GM23338 (cell line): ENCODE measurements at regions not wholly inside any gene's neighbourhood (a gene's known extent, or its start where the extent isn't known, plus 50 kb on each side); places are given as distances from the start of the nearest gene placed in this dataset.

Source experiments
- ATAC-seq: fragments of 200-7000 bp; cut with Tn5 transposase; 3 replicates; pipeline ENCODE4 v1.9.1; 2020
- DNase-seq: peaks from one replicate; pipeline ENCODE4 v3.0.0-alpha.2; 2015; ENCODE audit warnings: low spot score
- H2AFZ ChIP-seq: fragments of 200-600 bp; sonication (generic); 2 replicates; pipeline ENCODE4 v1.8.0; 2016; ENCODE audit warnings: antibody characterized with exemption, mild to moderate bottlenecking, moderate library complexity
- H3F3A ChIP-seq: fragments of 200-600 bp; sonication (generic); replicated peaks from 2 replicates; pipeline ENCODE4 v1.8.0; 2017; ENCODE audit warnings: antibody characterized with exemption, mixed run types, low read depth
- H3K27ac ChIP-seq: fragments of 200-600 bp; sonication (generic); 2 replicates; pipeline ENCODE4 v1.6.1; 2016; ENCODE audit warnings: low read depth
- H3K27me3 ChIP-seq: fragments of 200-600 bp; sonication (generic); 2 replicates; pipeline ENCODE4 v1.8.0; 2016; ENCODE audit warnings: mild to moderate bottlenecking, mixed run types, moderate library complexity; ENCODE audit not compliant: insufficient read depth
- H3K36me3 ChIP-seq: fragments of 200-600 bp; sonication (generic); 2 replicates; pipeline ENCODE4 v1.8.0; 2016; ENCODE audit warnings: mild to moderate bottlenecking; ENCODE audit not compliant: insufficient read depth
- H3K4me1 ChIP-seq: fragments of 200-600 bp; sonication (generic); 2 replicates; pipeline ENCODE4 v1.8.0; 2016; ENCODE audit warnings: mild to moderate bottlenecking, moderate library complexity; ENCODE audit not compliant: insufficient read depth
- H3K4me2 ChIP-seq: fragments of 200-600 bp; sonication (generic); 2 replicates; pipeline ENCODE4 v1.7.1; 2017; ENCODE audit warnings: mixed run types
- H3K4me3 ChIP-seq: fragments of 200-600 bp; sonication (generic); 2 replicates; pipeline ENCODE4 v1.6.1; 2016; ENCODE audit warnings: mixed run types
- H3K79me2 ChIP-seq: fragments of 200-600 bp; sonication (generic); replicated peaks from 2 replicates; pipeline ENCODE4 v1.8.0; 2017; ENCODE audit warnings: mild to moderate bottlenecking; ENCODE audit not compliant: insufficient read depth
- H3K9me2 ChIP-seq: fragments of 200-600 bp; sonication (generic); 2 replicates; pipeline ENCODE4 v1.8.0; 2017; ENCODE audit not compliant: insufficient read depth
- H4K20me1 ChIP-seq: fragments of 200-600 bp; sonication (generic); replicated peaks from 2 replicates; pipeline ENCODE4 v1.8.0; 2017; ENCODE audit warnings: mild to moderate bottlenecking; ENCODE audit not compliant: insufficient read depth
- H3K27ac Mint-ChIP-seq: 2 replicates; pipeline ENCODE4 v1.8.0; 2020; ENCODE audit warnings: inconsistent platforms, mild to moderate bottlenecking, moderate library complexity, mixed read lengths
- H3K27me3 Mint-ChIP-seq: 3 replicates; pipeline ENCODE4 v1.8.0; 2022; ENCODE audit warnings: low read depth, mild to moderate bottlenecking, moderate library complexity, mixed read lengths, inconsistent platforms; ENCODE audit not compliant: insufficient read depth, poor library complexity
- H3K36me3 Mint-ChIP-seq: 3 replicates; pipeline ENCODE4 v1.8.0; 2021; ENCODE audit warnings: low read depth, mild to moderate bottlenecking, inconsistent platforms, moderate library complexity, mixed read lengths
- H3K4me1 Mint-ChIP-seq: 3 replicates; pipeline ENCODE4 v1.8.0; 2020; ENCODE audit warnings: mild to moderate bottlenecking, inconsistent platforms, mixed read lengths
- H3K4me3 Mint-ChIP-seq: 3 replicates; pipeline ENCODE4 v1.8.0; 2021; ENCODE audit warnings: moderate library complexity, mild to moderate bottlenecking, inconsistent platforms, mixed read lengths
- H3K9me3 Mint-ChIP-seq: 3 replicates; pipeline ENCODE4 v1.8.0; 2020; ENCODE audit warnings: moderate library complexity, mild to moderate bottlenecking, inconsistent platforms, mixed read lengths
- CREB1 ChIP-seq: fragments of 250-450 bp; sonication (Bioruptor Pico); IDR thresholded peaks from 2 replicates; pipeline ENCODE4 v1.5.0; 2020; ENCODE audit warnings: low read depth, mild to moderate bottlenecking, moderate library complexity
- CTCF ChIP-seq, 2 experiments: fragments of 200-600 bp in 1 of 2; sonication (generic) in 1 of 2; conservative IDR thresholded peaks; 2 replicates each; pipeline versions ENCODE4 v1.5.1 to v1.6.1; 2016 to 2017; ENCODE audit warnings: antibody characterized with exemption in 2 of 2, low read depth in 2 of 2, mild to moderate bottlenecking in 2 of 2, moderate library complexity in 1 of 2
- EZH2 ChIP-seq: fragments of 200-600 bp; sonication (generic); IDR thresholded peaks from one replicate; pipeline ENCODE4 v1.8.0; 2017; ENCODE audit warnings: antibody characterized with exemption, mild to moderate bottlenecking, low read depth; ENCODE audit not compliant: unreplicated experiment
- EZH2phosphoT487 ChIP-seq: fragments of 200-600 bp; sonication (generic); IDR thresholded peaks from one replicate; pipeline ENCODE4 v1.8.1; 2018; ENCODE audit warnings: antibody characterized with exemption; ENCODE audit not compliant: unreplicated experiment
- JUNB ChIP-seq: IDR thresholded peaks from one replicate; pipeline ENCODE4 v1.6.1; 2016; ENCODE audit warnings: antibody characterized with exemption; ENCODE audit not compliant: unreplicated experiment
- NANOG ChIP-seq: IDR thresholded peaks from 2 replicates; pipeline ENCODE4 v1.6.1; 2016; ENCODE audit warnings: antibody characterized with exemption, borderline replicate concordance
- POLR2AphosphoS5 ChIP-seq: IDR thresholded peaks from 2 replicates; pipeline ENCODE4 v1.6.1; 2016; ENCODE audit warnings: antibody characterized with exemption, low read depth
- STAT1 ChIP-seq: IDR thresholded peaks from one replicate; pipeline ENCODE4 v1.6.1; 2016; ENCODE audit warnings: antibody characterized with exemption; ENCODE audit not compliant: unreplicated experiment
- ZNF114 ChIP-seq: fragments of 250-450 bp; sonication (Bioruptor Pico); IDR thresholded peaks from 2 replicates; pipeline ENCODE4 v1.5.0; 2020; ENCODE audit warnings: mild to moderate bottlenecking, moderate library complexity
- ZNF331 ChIP-seq: fragments of 250-450 bp; sonication (Bioruptor Pico); IDR thresholded peaks from 2 replicates; pipeline ENCODE4 v1.5.0; 2020; ENCODE audit warnings: low read depth, mild to moderate bottlenecking, moderate library complexity
- TF ChIP-seq, protein P1 (sequence below): fragments of 250-450 bp; sonication (Bioruptor Pico); IDR thresholded peaks from 2 replicates; pipeline ENCODE4 v1.5.0; 2020; ENCODE audit warnings: mild to moderate bottlenecking, moderate library complexity
- TF ChIP-seq, protein P2 (sequence below): IDR thresholded peaks from one replicate; pipeline ENCODE4 v1.6.1; 2018; ENCODE audit warnings: antibody characterized with exemption; ENCODE audit not compliant: unreplicated experiment
- TF ChIP-seq, protein P3 (sequence below): IDR thresholded peaks from 2 replicates; pipeline ENCODE4 v1.6.1; 2016; ENCODE audit warnings: antibody characterized with exemption

DNA sequence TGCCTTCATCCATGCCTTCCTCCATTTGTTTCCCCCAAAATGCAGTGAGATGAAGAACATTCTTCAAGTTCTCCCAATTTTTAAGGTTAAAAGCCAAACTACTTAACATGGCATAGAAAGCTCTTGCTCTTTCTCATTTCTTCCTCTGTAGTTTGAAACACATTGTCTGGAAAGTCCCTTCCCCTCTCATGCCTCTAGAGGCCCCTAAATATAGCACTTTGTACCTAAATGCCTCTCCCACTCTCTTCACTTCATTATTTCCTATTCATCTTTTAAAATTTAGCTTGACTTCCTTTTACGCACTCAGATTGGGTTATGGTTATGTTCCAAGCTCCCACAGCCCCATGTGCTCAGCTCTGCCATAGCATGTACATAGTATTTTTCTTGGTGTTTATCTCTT lies 389.3 kb downstream of the HDGFL1 start:
- ATAC-seq (no peak), DNase-seq (peak; percentile 3)
- H3K27ac Mint-ChIP-seq, result peak overlapping the region; percentile 37

More for the DNA sequence above, 389.3 kb downstream of the HDGFL1 start:
- Histone ChIP-seq H2AFZ (no peak overlapping the region), H3K79me2 (no peaks in the 10 kb centered on the region), H3K27ac (no peak overlapping the region), H3K9me2 (0 out of 2 replicates have a peak, but pooled peaks cover 11% of the 10 kb centered on the region), H3K27me3 (no peaks in the 10 kb centered on the region), H3K36me3 (no peaks in the 10 kb centered on the region), H4K20me1 (no peaks in the 10 kb centered on the region), H3K4me1 (no peaks in the 10 kb centered on the region), H3F3A (no peaks in the 10 kb centered on the region), H3K4me2 (no peak overlapping the region), H3K4me3 (no peak overlapping the region)
- Mint-ChIP-seq H3K36me3 (no peaks in the 10 kb centered on the region), H3K27me3 (no peaks in the 10 kb centered on the region), H3K4me3 (no peak overlapping the region), H3K9me3 (no peaks in the 10 kb centered on the region), H3K4me1 (peaks cover 13% of the 10 kb centered on the region)
- TF ChIP-seq CTCF (conservative IDR thresholded peaks at IDR 0.05; ENCODE audit: low read depth in 2 of 2) (no peak), ZNF114 (no peak), JUNB (no peak), CREB1 (CRISPR knock-in tag) (no peak), EZH2 (no peak), EZH2phosphoT487 (no peak), ZNF331 (no peak), NANOG (no peak), POLR2AphosphoS5 (no peak), STAT1 (no peak)
- TF ChIP-seq, protein P1, sequence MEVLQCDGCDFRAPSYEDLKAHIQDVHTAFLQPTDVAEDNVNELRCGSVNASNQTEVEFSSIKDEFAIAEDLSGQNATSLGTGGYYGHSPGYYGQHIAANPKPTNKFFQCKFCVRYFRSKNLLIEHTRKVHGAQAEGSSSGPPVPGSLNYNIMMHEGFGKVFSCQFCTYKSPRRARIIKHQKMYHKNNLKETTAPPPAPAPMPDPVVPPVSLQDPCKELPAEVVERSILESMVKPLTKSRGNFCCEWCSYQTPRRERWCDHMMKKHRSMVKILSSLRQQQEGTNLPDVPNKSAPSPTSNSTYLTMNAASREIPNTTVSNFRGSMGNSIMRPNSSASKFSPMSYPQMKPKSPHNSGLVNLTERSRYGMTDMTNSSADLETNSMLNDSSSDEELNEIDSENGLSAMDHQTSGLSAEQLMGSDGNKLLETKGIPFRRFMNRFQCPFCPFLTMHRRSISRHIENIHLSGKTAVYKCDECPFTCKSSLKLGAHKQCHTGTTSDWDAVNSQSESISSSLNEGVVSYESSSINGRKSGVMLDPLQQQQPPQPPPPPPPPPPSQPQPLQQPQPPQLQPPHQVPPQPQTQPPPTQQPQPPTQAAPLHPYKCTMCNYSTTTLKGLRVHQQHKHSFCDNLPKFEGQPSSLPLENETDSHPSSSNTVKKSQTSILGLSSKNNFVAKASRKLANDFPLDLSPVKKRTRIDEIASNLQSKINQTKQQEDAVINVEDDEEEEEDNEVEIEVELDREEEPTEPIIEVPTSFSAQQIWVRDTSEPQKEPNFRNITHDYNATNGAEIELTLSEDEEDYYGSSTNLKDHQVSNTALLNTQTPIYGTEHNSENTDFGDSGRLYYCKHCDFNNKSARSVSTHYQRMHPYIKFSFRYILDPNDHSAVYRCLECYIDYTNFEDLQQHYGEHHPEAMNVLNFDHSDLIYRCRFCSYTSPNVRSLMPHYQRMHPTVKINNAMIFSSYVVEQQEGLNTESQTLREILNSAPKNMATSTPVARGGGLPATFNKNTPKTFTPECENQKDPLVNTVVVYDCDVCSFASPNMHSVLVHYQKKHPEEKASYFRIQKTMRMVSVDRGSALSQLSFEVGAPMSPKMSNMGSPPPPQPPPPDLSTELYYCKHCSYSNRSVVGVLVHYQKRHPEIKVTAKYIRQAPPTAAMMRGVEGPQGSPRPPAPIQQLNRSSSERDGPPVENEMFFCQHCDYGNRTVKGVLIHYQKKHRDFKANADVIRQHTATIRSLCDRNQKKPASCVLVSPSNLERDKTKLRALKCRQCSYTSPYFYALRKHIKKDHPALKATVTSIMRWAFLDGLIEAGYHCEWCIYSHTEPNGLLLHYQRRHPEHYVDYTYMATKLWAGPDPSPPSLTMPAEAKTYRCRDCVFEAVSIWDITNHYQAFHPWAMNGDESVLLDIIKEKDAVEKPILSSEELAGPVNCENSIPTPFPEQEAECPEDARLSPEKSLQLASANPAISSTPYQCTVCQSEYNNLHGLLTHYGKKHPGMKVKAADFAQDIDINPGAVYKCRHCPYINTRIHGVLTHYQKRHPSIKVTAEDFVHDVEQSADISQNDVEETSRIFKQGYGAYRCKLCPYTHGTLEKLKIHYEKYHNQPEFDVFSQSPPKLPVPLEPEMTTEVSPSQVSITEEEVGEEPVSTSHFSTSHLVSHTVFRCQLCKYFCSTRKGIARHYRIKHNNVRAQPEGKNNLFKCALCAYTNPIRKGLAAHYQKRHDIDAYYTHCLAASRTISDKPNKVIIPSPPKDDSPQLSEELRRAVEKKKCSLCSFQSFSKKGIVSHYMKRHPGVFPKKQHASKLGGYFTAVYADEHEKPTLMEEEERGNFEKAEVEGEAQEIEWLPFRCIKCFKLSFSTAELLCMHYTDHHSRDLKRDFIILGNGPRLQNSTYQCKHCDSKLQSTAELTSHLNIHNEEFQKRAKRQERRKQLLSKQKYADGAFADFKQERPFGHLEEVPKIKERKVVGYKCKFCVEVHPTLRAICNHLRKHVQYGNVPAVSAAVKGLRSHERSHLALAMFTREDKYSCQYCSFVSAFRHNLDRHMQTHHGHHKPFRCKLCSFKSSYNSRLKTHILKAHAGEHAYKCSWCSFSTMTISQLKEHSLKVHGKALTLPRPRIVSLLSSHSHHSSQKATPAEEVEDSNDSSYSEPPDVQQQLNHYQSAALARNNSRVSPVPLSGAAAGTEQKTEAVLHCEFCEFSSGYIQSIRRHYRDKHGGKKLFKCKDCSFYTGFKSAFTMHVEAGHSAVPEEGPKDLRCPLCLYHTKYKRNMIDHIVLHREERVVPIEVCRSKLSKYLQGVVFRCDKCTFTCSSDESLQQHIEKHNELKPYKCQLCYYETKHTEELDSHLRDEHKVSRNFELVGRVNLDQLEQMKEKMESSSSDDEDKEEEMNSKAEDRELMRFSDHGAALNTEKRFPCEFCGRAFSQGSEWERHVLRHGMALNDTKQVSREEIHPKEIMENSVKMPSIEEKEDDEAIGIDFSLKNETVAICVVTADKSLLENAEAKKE (CRISPR knock-in tag), result no peak
- TF ChIP-seq, protein P2, sequence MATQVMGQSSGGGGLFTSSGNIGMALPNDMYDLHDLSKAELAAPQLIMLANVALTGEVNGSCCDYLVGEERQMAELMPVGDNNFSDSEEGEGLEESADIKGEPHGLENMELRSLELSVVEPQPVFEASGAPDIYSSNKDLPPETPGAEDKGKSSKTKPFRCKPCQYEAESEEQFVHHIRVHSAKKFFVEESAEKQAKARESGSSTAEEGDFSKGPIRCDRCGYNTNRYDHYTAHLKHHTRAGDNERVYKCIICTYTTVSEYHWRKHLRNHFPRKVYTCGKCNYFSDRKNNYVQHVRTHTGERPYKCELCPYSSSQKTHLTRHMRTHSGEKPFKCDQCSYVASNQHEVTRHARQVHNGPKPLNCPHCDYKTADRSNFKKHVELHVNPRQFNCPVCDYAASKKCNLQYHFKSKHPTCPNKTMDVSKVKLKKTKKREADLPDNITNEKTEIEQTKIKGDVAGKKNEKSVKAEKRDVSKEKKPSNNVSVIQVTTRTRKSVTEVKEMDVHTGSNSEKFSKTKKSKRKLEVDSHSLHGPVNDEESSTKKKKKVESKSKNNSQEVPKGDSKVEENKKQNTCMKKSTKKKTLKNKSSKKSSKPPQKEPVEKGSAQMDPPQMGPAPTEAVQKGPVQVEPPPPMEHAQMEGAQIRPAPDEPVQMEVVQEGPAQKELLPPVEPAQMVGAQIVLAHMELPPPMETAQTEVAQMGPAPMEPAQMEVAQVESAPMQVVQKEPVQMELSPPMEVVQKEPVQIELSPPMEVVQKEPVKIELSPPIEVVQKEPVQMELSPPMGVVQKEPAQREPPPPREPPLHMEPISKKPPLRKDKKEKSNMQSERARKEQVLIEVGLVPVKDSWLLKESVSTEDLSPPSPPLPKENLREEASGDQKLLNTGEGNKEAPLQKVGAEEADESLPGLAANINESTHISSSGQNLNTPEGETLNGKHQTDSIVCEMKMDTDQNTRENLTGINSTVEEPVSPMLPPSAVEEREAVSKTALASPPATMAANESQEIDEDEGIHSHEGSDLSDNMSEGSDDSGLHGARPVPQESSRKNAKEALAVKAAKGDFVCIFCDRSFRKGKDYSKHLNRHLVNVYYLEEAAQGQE, result no peak
- TF ChIP-seq, protein P3, sequence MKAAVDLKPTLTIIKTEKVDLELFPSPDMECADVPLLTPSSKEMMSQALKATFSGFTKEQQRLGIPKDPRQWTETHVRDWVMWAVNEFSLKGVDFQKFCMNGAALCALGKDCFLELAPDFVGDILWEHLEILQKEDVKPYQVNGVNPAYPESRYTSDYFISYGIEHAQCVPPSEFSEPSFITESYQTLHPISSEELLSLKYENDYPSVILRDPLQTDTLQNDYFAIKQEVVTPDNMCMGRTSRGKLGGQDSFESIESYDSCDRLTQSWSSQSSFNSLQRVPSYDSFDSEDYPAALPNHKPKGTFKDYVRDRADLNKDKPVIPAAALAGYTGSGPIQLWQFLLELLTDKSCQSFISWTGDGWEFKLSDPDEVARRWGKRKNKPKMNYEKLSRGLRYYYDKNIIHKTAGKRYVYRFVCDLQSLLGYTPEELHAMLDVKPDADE, result no peak
